Endothelial cell of umbilical vein (primary cell): ENCODE measurements at regions not wholly inside any gene's neighbourhood (a gene's known extent, or its start where the extent isn't known, plus 50 kb on each side); places are given as distances from the start of the nearest gene placed in this dataset.

ENCODE experiments used
- BruUV-seq: library from RNA; stranded (reverse); fragments of 400-500 nt; replicated peaks from 2 replicates; lab custom pipeline; 2021; lab: Mats Ljungman, UMichigan
- CTCF ChIA-PET: fragments of 300-600, 350-600 bp; sonication (Branson Sonifier 250); formaldehyde crosslinking; loops from one replicate; lab custom pipeline; 2021; ENCODE audit warnings: antibody characterized with exemption, inconsistent platforms; lab: Charles Lee
- POLR2A ChIA-PET: fragments of 300-600, 350-600 bp; sonication (Branson Sonifier 250); formaldehyde crosslinking; loops from one replicate; lab custom pipeline; 2021; ENCODE audit warnings: antibody characterized with exemption, inconsistent platforms; lab: Charles Lee
- DNase-seq: peaks from one replicate; pipeline ENCODE4 v3.0.0-alpha.2; 2011; ENCODE audit warnings: low read depth, low spot score
- FAIRE-seq: peaks from 2 replicates; lab custom pipeline; 2011; peaks lifted over from hg19 to GRCh38; lab: Jason Lieb, UNC
- H2AFZ ChIP-seq: 2 replicates; pipeline ENCODE4 v1.6.0; 2012; ENCODE audit warnings: low read depth, low read length, control low read depth, inconsistent platforms
- H3K27ac ChIP-seq: 2 replicates; pipeline ENCODE4 v1.5.1; 2011; ENCODE audit warnings: low read depth, mild to moderate bottlenecking, control low read depth, low read length, moderate library complexity; ENCODE audit not compliant: insufficient read depth
- H3K27me3 ChIP-seq, 2 experiments: 2 replicates each; pipeline versions ENCODE4 v1.6.0 to v1.6.1; 2011; ENCODE audit warnings: low read length in 2 of 2, mixed read lengths in 1 of 2; ENCODE audit not compliant: control insufficient read depth in 2 of 2, insufficient read depth in 2 of 2
- H3K36me3 ChIP-seq, 2 experiments: 2 replicates in 1 of 2; 3 replicates in 1 of 2; pipeline ENCODE4 v1.5.1; 2011; ENCODE audit warnings: low read length in 2 of 2, mild to moderate bottlenecking in 1 of 2, moderate library complexity in 1 of 2; ENCODE audit not compliant: control insufficient read depth in 2 of 2, insufficient read depth in 2 of 2; ENCODE audit errors: extremely low read depth in 1 of 2
- H3K4me1 ChIP-seq: 3 replicates; pipeline ENCODE4 v1.5.1; 2011; ENCODE audit warnings: mild to moderate bottlenecking, low read length; ENCODE audit not compliant: control insufficient read depth, insufficient read depth; ENCODE audit errors: extremely low read depth
- H3K4me2 ChIP-seq: 2 replicates; pipeline ENCODE4 v1.6.1; 2011; ENCODE audit warnings: low read length, control low read depth, mixed read lengths; ENCODE audit not compliant: insufficient read depth
- H3K4me3 ChIP-seq, 3 experiments: fragments of 200-600 bp in 1 of 3; sonication (generic), shearing (Covaris generic) in 1 of 3; replicated peaks in 1 of 3; 2 replicates each; pipeline ENCODE4 v1.5.1; 2011 to 2016; ENCODE audit warnings: control low read depth in 3 of 3, low read length in 3 of 3, mild to moderate bottlenecking in 2 of 3, inconsistent platforms in 1 of 3, low read depth in 1 of 3, moderate library complexity in 1 of 3; ENCODE audit not compliant: insufficient read depth in 1 of 3
- H3K79me2 ChIP-seq: 2 replicates; pipeline ENCODE4 v1.6.0; 2012; ENCODE audit warnings: low read length, inconsistent platforms; ENCODE audit not compliant: control insufficient read depth, insufficient read depth
- H3K9ac ChIP-seq: replicated peaks from 2 replicates; pipeline ENCODE3; 2011; ENCODE audit warnings: low read length, control low read depth; ENCODE audit not compliant: insufficient read depth; ENCODE audit errors: extremely low read depth
- H3K9me1 ChIP-seq: replicated peaks from 3 replicates; pipeline ENCODE4 v1.6.0; 2011; ENCODE audit warnings: mild to moderate bottlenecking, low read length; ENCODE audit not compliant: control insufficient read depth, insufficient read depth; ENCODE audit errors: extremely low read depth
- H3K9me3 ChIP-seq: replicated peaks from 2 replicates; pipeline ENCODE4 v1.5.1; 2012; ENCODE audit warnings: low read length, inconsistent platforms; ENCODE audit not compliant: control insufficient read depth, insufficient read depth
- H4K20me1 ChIP-seq: replicated peaks from 2 replicates; pipeline ENCODE3; 2011; ENCODE audit warnings: mild to moderate bottlenecking, low read length; ENCODE audit not compliant: control insufficient read depth, insufficient read depth; ENCODE audit errors: extremely low read depth
- CTCF ChIP-seq, 2 donors: IDR thresholded peaks; 1 replicate in 1 of 2; 2 replicates in 1 of 2; pipeline ENCODE4 v1.5.1; 2011; ENCODE audit warnings: low read length in 2 of 2, mild to moderate bottlenecking in 2 of 2, moderate library complexity in 2 of 2, control low read depth in 1 of 2, inconsistent platforms in 1 of 2, low read depth in 1 of 2; ENCODE audit not compliant: insufficient read depth in 1 of 2; ENCODE audit errors: extremely low read depth in 1 of 2
- EZH2 ChIP-seq: IDR thresholded peaks from 2 replicates; pipeline ENCODE4 v1.6.1; 2012; ENCODE audit warnings: borderline replicate concordance, low read depth, mild to moderate bottlenecking, moderate library complexity, low read length, inconsistent platforms; ENCODE audit not compliant: severe bottlenecking
- FOS ChIP-seq: IDR thresholded peaks from 2 replicates; pipeline ENCODE4 v1.6.1; 2011; ENCODE audit warnings: mild to moderate bottlenecking, low read length, moderate library complexity, borderline replicate concordance; ENCODE audit not compliant: insufficient read depth
- GATA2 ChIP-seq: IDR thresholded peaks from 2 replicates; pipeline ENCODE4 v1.7.0; 2011; ENCODE audit warnings: low read depth, mild to moderate bottlenecking, moderate library complexity, mixed read lengths, low read length; ENCODE audit not compliant: insufficient read length, insufficient read depth
- JUN ChIP-seq: IDR thresholded peaks from 2 replicates; pipeline ENCODE4 v1.6.1; 2011; ENCODE audit warnings: borderline replicate concordance, low read depth; ENCODE audit not compliant: insufficient read length, insufficient read depth
- MAX ChIP-seq: IDR thresholded peaks from 2 replicates; pipeline ENCODE4 v1.6.1; 2011; ENCODE audit not compliant: insufficient read depth, insufficient read length
- MYC ChIP-seq: IDR thresholded peaks from one replicate; pipeline ENCODE4 v1.6.1; 2011; ENCODE audit warnings: mild to moderate bottlenecking, low read depth, low read length
- POLR2A ChIP-seq: IDR thresholded peaks from 2 replicates; pipeline ENCODE4 v1.6.1; 2012; ENCODE audit warnings: low read depth, mild to moderate bottlenecking, control low read depth, low read length
- POLR2AphosphoS5 ChIP-seq: IDR thresholded peaks from 2 replicates; pipeline ENCODE4 v1.6.1; 2012; ENCODE audit warnings: low read depth, mild to moderate bottlenecking, control low read depth, low read length, moderate library complexity; ENCODE audit not compliant: insufficient read depth
- dilution Hi-C: fragments of 300-500 bp; cut with MboI; formaldehyde crosslinking; loops from one replicate; pipeline ENCODE4 v1.15.0; 2019; ENCODE audit warnings: low sequenced_read_pairs; ENCODE audit not compliant: extremely low pct_ligation_motif_present
- intact Hi-C: fragments of 100-400 bp; cut with micrococcal nuclease; formaldehyde crosslinking; loops from one replicate; pipeline ENCODE4 v1.10.0; 2022

- intact Hi-C loops, result loop anchor here (5.0 kb wide), 2 partner anchors 178 to 298 kb away; no protein-coding TSS in a partner anchor
- CTCF ChIA-PET, result no interaction called here
- no TSS peak for BruUV-seq
Observed at GRCh38 chrX:9164533-9165426, 130.9 kb upstream of the FAM9B start.

More at GRCh38 chrX:9164533-9165426, 130.9 kb upstream of the FAM9B start:
- no peak overlapping the region for H3K4me2 ChIP-seq
- dilution Hi-C loops, result no loop called here
- no peak overlapping the region for H2AFZ ChIP-seq
- no peak overlapping the region for H3K9ac ChIP-seq
- no peaks in the 10 kb centered on the region for H3K27me3 ChIP-seq
- no peaks in the 10 kb centered on the region for H3K9me3 ChIP-seq
- TF ChIP-seq MYC (no peak), EZH2 (no peak), FOS (no peak), GATA2 (no peak), POLR2A (no peak), JUN (no peak), POLR2AphosphoS5 (no peak), MAX (no peak), CTCF (IDR thresholded peaks at IDR 0.05; ENCODE audit: extremely low read depth in 1 of 2, insufficient read depth in 1 of 2, low read depth in 1 of 2, low read length in 2 of 2) (no peak)
- H3K27ac ChIP-seq, result no peak overlapping the region
- DNase-seq (no peak), FAIRE-seq (no peak)
- H3K4me3 ChIP-seq, result no peak overlapping the region
- peaks cover 10% of the 10 kb centered on the region for H3K4me1 ChIP-seq
- H3K36me3 ChIP-seq, result no peaks in the 10 kb centered on the region
- H4K20me1 ChIP-seq, result no peaks in the 10 kb centered on the region
- no peaks in the 10 kb centered on the region for H3K9me1 ChIP-seq
- no peaks in the 10 kb centered on the region for H3K79me2 ChIP-seq
- POLR2A ChIA-PET, result no interaction called here
